NCI-H1105 treated with DMSO at 0.1 percent for 48 hours (cell line): ENCODE measurements at regions not wholly inside any gene's neighbourhood (a gene's known extent, or its start where the extent isn't known, plus 50 kb on each side); places are given as distances from the start of the nearest gene placed in this dataset.

Source experiments
- DNase-seq: peaks from one replicate; lab custom pipeline; 2025; lab: John Stamatoyannopoulos, UW

- no peak for DNase-seq
Observed at GRCh38 chr17:11081342-11081741, 159.7 kb upstream of the SHISA6 start.

GRCh38 chr17:11077673-11078072 is 163.3 kb upstream of the SHISA6 start:
- no peak for DNase-seq

GRCh38 chr17:11074451-11074850 is 166.6 kb upstream of the SHISA6 start:
- DNase-seq = no peak

GRCh38 chr17:11056926-11057325 is 184.1 kb upstream of the SHISA6 start:
- DNase-seq = no peak

GRCh38 chr17:11053846-11054245 is 187.2 kb upstream of the SHISA6 start:
- no peak for DNase-seq

GRCh38 chr17:11049539-11049938 is 191.5 kb upstream of the SHISA6 start:
- no peak for DNase-seq

GRCh38 chr17:11047228-11047627 is 193.8 kb upstream of the SHISA6 start:
- no peak for DNase-seq

- DNase-seq = no peak
Observed at GRCh38 chr17:11039342-11039741, 201.5 kb upstream of the PIRT start.

- no peak for DNase-seq
Observed at GRCh38 chr17:11035681-11036080, 197.8 kb upstream of the PIRT start.

GRCh38 chr17:11031787-11032186 is 193.9 kb upstream of the PIRT start:
- DNase-seq = no peak

- DNase-seq = peak; percentile 4
Observed at GRCh38 chr17:11029791-11030190, 191.9 kb upstream of the PIRT start.

GRCh38 chr17:11028349-11028748 is 190.5 kb upstream of the PIRT start:
- no peak for DNase-seq

- no peak for DNase-seq
Observed at GRCh38 chr17:11026903-11027302, 189.0 kb upstream of the PIRT start.

GRCh38 chr17:11023639-11024479 is 186.0 kb upstream of the PIRT start:
- no peak for DNase-seq

GRCh38 chr17:11006530-11006929 is 168.6 kb upstream of the PIRT start:
- no peak for DNase-seq

GRCh38 chr17:11005940-11006339 is 168.1 kb upstream of the PIRT start:
- DNase-seq = no peak

- DNase-seq = no peak
Observed at GRCh38 chr17:11002417-11002816, 164.5 kb upstream of the PIRT start.

GRCh38 chr17:11001651-11002050 is 163.8 kb upstream of the PIRT start:
- no peak for DNase-seq

- DNase-seq = no peak
Observed at GRCh38 chr17:10999484-10999883, 161.6 kb upstream of the PIRT start.

- DNase-seq = no peak
Observed at GRCh38 chr17:10993126-10993525, 155.2 kb upstream of the PIRT start.

GRCh38 chr17:10992106-10992880 is 154.4 kb upstream of the PIRT start:
- DNase-seq = no peak

GRCh38 chr17:10987786-10988185 is 149.9 kb upstream of the PIRT start:
- DNase-seq = no peak

- no peak for DNase-seq
Observed at GRCh38 chr17:10984220-10984619, 146.3 kb upstream of the PIRT start.
